ENCODE measurements at regions not wholly inside any gene's neighbourhood (a gene's known extent, or its start where the extent isn't known, plus 50 kb on each side); places are given as distances from the start of the nearest gene placed in this dataset.

DNA sequence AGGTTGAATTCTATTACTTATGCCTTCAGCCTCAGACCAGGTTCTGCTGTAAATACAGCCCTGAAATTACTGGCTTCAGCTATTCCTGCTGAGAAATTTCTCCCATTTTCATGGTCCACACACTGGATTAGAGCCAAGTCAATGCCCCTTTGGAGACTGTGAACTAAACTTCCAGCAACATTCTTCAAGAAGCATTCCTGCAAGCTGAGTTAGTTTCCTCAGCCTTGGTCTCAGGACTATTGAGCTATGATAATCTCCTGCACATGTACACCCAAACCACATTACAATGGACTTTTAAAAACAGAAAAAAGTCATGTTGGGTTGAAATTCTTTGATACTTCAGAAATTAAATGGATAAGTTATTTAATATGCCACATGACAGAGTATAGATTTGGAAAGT is 58.0 kb upstream of the AVPR1A start:
- TF ChIP-seq TAF1 (IDR thresholded peaks at IDR 0.05; ENCODE audit: low read depth, low read length) (no peak), POLR2A (IDR thresholded peaks at IDR 0.05; ENCODE audit: low read depth, low read length) (no peak), POLR2AphosphoS5 (IDR thresholded peaks at IDR 0.05; ENCODE audit: low read depth, low read length) (no peak), SPI1 (IDR thresholded peaks at IDR 0.05; ENCODE audit: low read depth, low read length) (no peak)

All from GM12891 (cell line).